ENCODE measurements at regions not wholly inside any gene's neighbourhood (a gene's known extent, or its start where the extent isn't known, plus 50 kb on each side); places are given as distances from the start of the nearest gene placed in this dataset.

- Histone ChIP-seq H2AFZ (ENCODE audit: low read length) (no peak overlapping the region), H3K9me2 (replicated peaks; ENCODE audit: low read length) (no peaks in the 10 kb centered on the region), H3K27ac (ENCODE audit: low read length) (no peak overlapping the region), H3F3A (ENCODE audit: low read length, unreplicated experiment) (no peaks in the 10 kb centered on the region), H3K4me1 (ENCODE audit: insufficient read depth, low read length) (no peaks in the 10 kb centered on the region), H4K20me1 (ENCODE audit: low read length) (no peaks in the 10 kb centered on the region), H3K4me3 (ENCODE audit: low read length) (no peak overlapping the region), H3K9ac (ENCODE audit: low read length) (no peak overlapping the region), H3K36me3 (ENCODE audit: low read depth, low read length) (no peaks in the 10 kb centered on the region), H3K79me2 (ENCODE audit: low read length) (no peaks in the 10 kb centered on the region), H3K9me3 (ENCODE audit: low read length) (no peaks in the 10 kb centered on the region), H3K27me3 (ENCODE audit: low read length) (no peaks in the 10 kb centered on the region), H3K4me2 (ENCODE audit: low read length) (no peak overlapping the region)
- BruUV-seq (replicated peaks): no TSS peak
- ChIA-PET CTCF (no interaction called here), POLR2A (ENCODE audit: unreplicated experiment) (no interaction called here)
- DNase-seq (no peak), ATAC-seq (no peak)
- intact Hi-C loops (cut with micrococcal nuclease): loop anchor here (10.0 kb wide), 1 partner anchor 125 kb away; no protein-coding TSS in a partner anchor
- TF ChIP-seq EZH2phosphoT487 (IDR thresholded peaks at IDR 0.05; ENCODE audit: borderline replicate concordance, low read length): no peak
- no peak for TF ChIP-seq EZH2 (IDR thresholded peaks at IDR 0.05; ENCODE audit: low read length, unreplicated experiment)
- TF ChIP-seq CTCF (conservative IDR thresholded peaks at IDR 0.05; ENCODE audit: low read depth, low read length): no peak
These were observed 1655.3 kb upstream of the ACVR2A start for GRCh38 chr2:146189541-146189940.

- ChIA-PET POLR2A (ENCODE audit: unreplicated experiment) (no interaction called here), CTCF (no interaction called here)
- no peaks in the 10 kb centered on the region for H3K27me3 ChIP-seq (ENCODE audit: low read length)
- no peak overlapping the region for H3K27ac ChIP-seq (ENCODE audit: low read length)
- no peaks in the 10 kb centered on the region; the same call in 1 of the 2 replicates for H3K9me3 ChIP-seq (ENCODE audit: low read length)
- H3F3A ChIP-seq (ENCODE audit: low read length, unreplicated experiment): no peaks in the 10 kb centered on the region
- intact Hi-C loops (cut with micrococcal nuclease): no loop called here
- peaks cover 5% of the 10 kb centered on the region; the same call in 1 of the 2 replicates for H3K4me1 ChIP-seq (ENCODE audit: insufficient read depth, low read length)
- TF ChIP-seq CTCF (conservative IDR thresholded peaks at IDR 0.05; ENCODE audit: low read depth, low read length): no peak
- no peak for TF ChIP-seq EZH2phosphoT487 (IDR thresholded peaks at IDR 0.05; ENCODE audit: borderline replicate concordance, low read length)
- no peak for TF ChIP-seq EZH2 (IDR thresholded peaks at IDR 0.05; ENCODE audit: low read length, unreplicated experiment)
- ATAC-seq: no peak
- no peak overlapping the region for H2AFZ ChIP-seq (ENCODE audit: low read length)
- DNase-seq: no peak
- no TSS peak for BruUV-seq (replicated peaks)
- no peaks in the 10 kb centered on the region for H3K79me2 ChIP-seq (ENCODE audit: low read length)
- no peaks in the 10 kb centered on the region for H3K9me2 ChIP-seq (replicated peaks; ENCODE audit: low read length)
- H3K9ac ChIP-seq (ENCODE audit: low read length): no peak overlapping the region
- no peak overlapping the region for H3K4me2 ChIP-seq (ENCODE audit: low read length)
- no peaks in the 10 kb centered on the region for H4K20me1 ChIP-seq (ENCODE audit: low read length)
- no peaks in the 10 kb centered on the region for H3K36me3 ChIP-seq (ENCODE audit: low read depth, low read length)
- no peak overlapping the region for H3K4me3 ChIP-seq (ENCODE audit: low read length)
These were observed 1654.0 kb upstream of the ZEB2 start for GRCh38 chr2:146173934-146174333.

- no peaks in the 10 kb centered on the region for H3K4me1 ChIP-seq (ENCODE audit: insufficient read depth, low read length)
- no peak overlapping the region for H3K27ac ChIP-seq (ENCODE audit: low read length)
- no peak overlapping the region for H3K4me3 ChIP-seq (ENCODE audit: low read length)
- H3K27me3 ChIP-seq (ENCODE audit: low read length): no peaks in the 10 kb centered on the region
- no peaks in the 10 kb centered on the region for H3K9me3 ChIP-seq (ENCODE audit: low read length)
- CTCF ChIA-PET: no interaction called here
- no peaks in the 10 kb centered on the region for H3K79me2 ChIP-seq (ENCODE audit: low read length)
- no peak for DNase-seq
- no peak overlapping the region for H2AFZ ChIP-seq (ENCODE audit: low read length)
- TF ChIP-seq CTCF (conservative IDR thresholded peaks at IDR 0.05; ENCODE audit: low read depth, low read length): no peak
- TF ChIP-seq EZH2 (IDR thresholded peaks at IDR 0.05; ENCODE audit: low read length, unreplicated experiment): no peak
- TF ChIP-seq EZH2phosphoT487 (IDR thresholded peaks at IDR 0.05; ENCODE audit: borderline replicate concordance, low read length): no peak
- no peak overlapping the region for H3K4me2 ChIP-seq (ENCODE audit: low read length)
- intact Hi-C loops (cut with micrococcal nuclease): no loop called here
- no peaks in the 10 kb centered on the region for H3F3A ChIP-seq (ENCODE audit: low read length, unreplicated experiment)
- POLR2A ChIA-PET (ENCODE audit: unreplicated experiment): no interaction called here
- no peaks in the 10 kb centered on the region for H4K20me1 ChIP-seq (ENCODE audit: low read length)
- no peaks in the 10 kb centered on the region for H3K36me3 ChIP-seq (ENCODE audit: low read depth, low read length)
- H3K9ac ChIP-seq (ENCODE audit: low read length): no peak overlapping the region
- no peak for ATAC-seq
- no peaks in the 10 kb centered on the region for H3K9me2 ChIP-seq (replicated peaks; ENCODE audit: low read length)
- no TSS peak for BruUV-seq (replicated peaks)
These were observed 1641.5 kb upstream of the ZEB2 start for GRCh38 chr2:146161256-146161882.

All from PC-3 (cell line).